ENCODE measurements at regions not wholly inside any gene's neighbourhood (a gene's known extent, or its start where the extent isn't known, plus 50 kb on each side); places are given as distances from the start of the nearest gene placed in this dataset.
"Not testable (repeated sequence)": the region's sequence is repeated elsewhere in the genome, so short reads cannot be mapped to it uniquely, and the experiment has no call there.

DNA sequence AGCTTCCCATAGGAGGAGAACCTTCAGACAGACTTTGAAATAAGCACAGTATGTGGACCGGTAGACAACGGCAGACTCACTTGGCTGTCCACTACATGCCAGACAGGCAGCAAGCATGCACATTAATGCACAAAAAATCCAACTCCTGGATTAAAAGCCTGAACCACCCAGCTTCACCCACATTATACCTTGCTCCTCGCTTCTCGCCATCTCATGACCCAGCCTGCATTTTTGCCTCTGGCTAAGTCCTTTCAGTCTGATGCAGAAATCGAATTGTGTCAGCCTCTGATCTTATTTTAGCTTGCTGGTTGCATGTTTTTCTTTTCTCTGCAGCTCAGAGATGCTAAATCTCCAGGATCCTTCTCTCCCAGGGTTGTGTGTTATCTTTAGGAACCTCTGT is 358.7 kb downstream of the RFC3 start:
- no peak for DNase-seq

DNA sequence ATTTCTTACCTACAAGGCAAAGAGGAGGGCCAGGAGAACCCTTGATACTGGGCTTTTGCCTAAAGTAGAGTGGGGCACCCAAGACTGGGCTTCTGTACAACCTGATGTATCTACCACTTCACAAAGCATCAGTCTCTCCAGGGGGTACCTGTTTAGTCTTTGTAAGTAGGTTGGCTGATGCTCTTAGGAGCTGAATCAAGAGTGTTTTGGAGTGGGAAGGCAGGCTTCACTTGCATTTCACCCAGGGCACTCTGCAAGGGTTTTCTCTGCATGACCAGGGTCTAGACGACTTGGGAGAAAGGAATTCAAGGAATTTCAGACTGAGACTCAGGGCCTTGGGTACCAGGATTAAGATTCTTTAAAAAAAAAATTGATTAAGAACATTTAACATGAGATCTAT is 361.5 kb downstream of the RFC3 start:
- DNase-seq, result no peak

DNA sequence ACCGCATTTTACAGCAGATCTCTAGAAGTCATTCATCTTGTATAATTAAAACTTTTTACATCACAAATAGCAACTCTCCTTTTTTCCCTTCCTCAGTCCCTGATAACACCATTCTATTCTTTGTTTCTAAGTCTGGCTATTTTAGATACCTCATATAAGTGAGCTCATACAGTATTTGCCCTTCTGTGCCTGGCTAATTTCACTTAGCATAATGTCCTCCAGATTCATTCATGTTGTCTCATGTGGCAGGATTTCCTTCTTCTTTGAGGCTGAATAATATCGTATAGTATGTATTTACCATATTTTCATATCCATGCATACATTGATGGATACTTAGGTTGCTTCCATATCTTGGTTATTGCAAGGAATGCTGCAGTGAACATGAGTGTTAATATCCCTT is 362.0 kb downstream of the RFC3 start:
- no peak for DNase-seq

DNA sequence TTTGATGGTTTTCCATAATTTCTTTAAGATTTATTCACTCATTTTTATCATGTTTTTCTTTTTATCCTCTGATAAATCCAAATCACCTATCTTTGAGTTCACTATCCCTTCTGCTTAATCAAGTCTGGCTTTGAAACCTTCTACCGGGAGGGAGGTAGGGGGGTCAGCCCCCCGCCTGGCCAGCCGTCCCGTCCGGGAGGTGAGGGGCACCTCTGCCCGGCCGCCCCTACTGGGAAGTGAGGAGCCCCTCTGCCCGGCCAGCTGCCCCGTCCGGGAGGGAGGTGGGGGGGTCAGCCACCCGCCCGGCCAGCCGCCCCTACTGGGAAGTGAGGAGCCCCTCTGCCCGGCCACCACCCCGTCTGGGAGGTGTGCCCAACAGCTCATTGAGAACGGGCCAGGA is 363.3 kb downstream of the RFC3 start:
- DNase-seq, result not testable (repeated sequence)

DNA sequence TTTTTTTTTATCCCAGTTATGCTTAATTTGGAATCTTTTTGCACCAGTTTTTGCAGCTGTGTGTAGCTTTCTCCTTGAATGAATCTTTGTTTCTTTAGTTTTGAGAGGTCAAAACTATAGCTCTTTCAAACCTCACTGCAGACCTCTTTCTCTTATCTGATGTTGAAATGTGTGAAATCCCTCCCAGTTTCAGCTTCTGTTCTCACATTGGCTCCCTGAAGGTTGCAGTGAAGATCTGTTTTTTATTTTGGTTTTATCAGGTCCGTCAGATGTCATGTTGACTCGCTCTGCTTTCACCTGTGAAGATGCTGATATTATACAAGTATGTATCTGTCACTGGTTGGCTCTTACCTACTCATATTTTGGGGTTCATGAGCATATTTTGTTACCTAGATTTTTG is 372.0 kb downstream of the RFC3 start:
- no peak for DNase-seq

DNA sequence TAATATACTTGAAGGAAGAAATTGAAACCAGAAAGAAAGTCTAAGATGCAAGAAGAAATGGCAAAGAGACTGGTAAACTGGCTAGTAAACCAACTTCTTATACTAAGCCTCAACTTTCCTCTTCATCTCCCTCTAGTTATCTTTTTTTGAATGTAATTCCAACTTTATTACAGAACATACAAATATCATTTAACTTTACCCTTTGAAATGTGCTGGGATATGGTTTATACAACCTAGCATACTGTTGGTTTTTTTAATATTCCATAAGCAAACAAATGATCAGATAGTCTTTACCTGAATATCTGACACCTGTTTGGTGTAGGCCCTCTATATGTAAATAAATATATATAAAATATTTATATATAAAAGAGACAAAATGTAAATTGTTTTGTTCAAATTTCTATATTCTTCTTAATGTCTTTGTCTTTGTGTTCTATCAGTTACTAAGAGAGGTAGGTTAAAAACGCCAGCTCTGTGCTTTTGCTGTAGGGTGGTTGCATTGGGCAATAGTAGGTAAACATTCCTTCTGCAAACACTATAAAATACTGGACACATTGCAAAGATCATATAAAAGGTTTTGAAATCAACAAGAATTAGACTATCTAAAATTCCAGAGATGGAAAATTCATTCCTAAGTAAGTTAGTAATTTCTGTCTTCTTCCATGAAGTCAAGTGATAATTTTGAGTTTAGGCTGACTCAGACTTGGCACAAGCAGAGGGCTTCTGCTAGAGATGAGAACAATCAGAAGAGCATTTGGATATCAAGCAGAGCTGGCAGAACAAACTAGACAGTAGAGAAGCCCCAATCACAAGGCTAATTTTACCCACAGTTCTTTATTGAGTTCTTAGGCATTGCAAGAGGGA is 383.3 kb downstream of the RFC3 start:
- DNase-seq, result no peak

DNA sequence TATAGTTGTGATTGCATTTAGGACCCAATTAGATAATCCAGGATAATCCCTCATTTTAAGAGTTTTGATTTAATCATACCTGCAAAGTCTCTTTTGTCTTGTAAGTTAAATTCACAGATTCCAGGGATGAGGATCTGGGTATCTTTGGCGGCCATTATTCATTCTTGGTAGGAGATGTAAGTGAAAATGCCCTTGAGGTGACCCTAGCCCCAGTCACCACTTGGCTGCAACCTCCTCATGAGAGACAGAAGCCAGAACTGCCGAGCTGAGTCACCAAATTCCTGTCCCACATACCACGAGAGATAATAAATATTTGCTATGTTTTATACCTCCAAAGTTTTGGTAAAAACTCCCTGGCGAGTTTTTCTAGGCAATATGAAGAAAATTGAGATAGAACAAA is 389.4 kb downstream of the RFC3 start:
- no peak for DNase-seq

DNA sequence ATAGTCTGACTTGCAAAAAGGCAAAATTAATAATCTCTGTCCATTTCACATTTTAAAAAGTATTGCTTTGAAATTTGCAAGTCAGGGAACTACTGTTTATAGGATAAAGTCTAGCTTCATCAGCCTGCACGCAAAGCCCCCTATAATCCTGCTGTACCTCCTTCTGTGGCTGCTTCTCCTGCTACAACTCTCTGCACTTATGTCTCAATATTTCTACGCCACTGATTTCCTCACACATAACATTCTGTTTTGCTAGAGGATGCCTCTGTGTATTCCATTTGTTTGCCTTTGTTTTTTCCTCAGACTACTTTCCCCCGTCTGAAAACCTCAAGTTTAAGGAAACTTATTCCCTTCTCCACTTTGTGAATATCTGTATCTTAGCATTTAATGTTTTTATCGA is 389.9 kb downstream of the RFC3 start:
- DNase-seq, result no peak

DNA sequence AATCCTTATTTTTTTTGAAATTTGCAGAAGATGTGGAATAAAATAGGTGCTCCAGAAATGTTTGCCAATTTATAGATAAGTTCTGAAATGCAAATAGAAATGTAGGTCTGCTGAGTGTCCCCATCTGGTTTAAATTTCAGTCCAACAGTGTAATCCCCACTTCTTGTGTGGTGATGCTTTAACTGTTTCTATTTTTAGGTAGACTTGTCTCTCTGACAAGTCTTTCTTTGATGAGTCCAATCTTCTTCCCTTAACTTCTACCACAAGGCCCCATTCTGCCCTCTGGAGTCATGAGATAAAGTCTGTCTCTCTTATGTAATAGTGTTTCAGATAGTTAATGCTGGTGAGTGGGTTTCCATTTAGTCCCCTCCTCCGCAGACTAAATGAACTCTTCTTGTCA is 390.4 kb downstream of the RFC3 start:
- no peak for DNase-seq

DNA sequence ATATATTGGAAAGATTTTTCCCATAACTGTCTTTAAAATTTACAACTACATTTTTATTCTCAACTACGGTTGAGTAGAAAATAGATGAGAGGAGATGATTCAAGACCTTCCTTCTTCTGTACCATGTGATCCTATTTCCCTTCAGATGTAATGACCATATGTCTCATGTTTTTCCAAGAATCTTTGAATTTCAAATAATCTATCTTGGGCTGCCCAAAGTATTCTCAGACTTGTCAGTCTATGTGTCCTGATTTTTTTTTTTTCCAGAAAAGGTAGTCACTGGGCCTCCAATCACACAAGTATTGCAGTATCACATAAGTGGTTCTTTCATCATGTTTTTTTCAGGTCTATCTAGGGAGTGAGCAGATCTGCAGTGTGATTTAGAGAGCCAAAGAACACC is 392.4 kb downstream of the RFC3 start:
- DNase-seq, result no peak

DNA sequence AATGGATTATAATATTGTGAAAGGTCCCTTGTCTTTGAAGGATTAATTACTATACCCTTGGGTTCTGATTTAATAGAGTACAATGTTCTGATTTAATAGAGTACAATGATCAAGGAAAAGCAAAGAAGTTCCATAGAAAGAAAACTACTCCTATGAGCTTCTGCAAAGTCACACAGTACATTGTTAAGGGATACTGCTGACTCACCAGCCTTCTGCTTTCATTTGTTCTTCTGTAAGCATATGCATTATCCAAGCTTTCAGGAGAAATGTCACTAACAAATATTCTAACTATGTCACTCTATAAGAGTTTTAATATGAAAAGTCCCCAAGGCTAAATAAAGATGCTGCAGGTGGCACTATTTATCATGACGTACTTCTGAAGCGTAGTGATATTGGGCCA is 396.7 kb downstream of the RFC3 start:
- DNase-seq, result no peak

DNA sequence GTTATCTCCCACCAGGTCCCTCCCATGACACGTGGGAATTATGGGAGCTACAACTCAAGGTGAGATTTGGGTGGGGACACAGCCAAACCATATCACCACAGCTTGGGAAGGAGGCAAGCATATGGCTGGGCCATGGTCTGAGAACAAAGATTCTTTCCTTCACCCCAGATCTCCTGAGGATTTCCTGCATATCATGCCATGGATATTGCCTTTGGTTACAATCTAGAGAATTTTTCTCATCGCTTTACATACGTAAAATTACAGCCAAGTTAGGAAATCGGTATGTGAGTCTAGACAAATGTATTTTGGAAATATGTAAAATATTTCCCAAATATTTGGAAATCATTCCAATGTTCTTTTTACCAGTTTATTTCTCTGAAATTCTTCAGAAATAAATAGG is 398.3 kb downstream of the RFC3 start:
- no peak for DNase-seq

DNA sequence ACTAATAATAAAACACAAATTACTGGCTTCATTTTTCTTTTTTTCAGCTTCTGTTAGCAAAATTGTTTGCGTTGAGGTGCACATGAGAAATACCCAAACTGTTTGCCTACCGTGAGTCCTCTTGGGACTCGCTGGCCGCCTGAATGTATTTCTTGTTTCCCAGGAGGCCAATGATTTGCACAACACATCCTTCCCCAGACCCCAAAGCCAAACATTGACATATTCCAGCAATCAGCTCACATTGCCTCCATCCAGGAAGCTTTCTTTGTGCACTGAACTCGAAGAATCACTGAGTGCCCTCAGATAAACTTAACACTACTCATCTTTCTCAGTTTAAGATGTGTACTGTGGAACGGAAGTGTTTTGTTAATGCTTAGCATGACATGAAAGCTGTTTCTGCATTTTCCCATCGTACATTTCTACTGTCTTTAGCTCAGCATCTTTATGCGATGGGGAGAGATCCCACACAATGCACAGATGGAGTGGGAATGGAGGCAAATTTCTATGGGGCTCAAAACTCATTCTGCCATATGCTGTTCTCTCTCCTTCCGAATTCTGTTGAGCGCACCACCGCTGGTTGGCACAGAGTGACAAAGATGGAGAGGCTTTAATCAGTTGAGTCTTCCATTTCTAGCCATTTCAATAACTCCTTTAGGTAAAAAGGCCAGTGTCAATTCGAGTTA is 399.5 kb downstream of the RFC3 start:
- no peak for DNase-seq

DNA sequence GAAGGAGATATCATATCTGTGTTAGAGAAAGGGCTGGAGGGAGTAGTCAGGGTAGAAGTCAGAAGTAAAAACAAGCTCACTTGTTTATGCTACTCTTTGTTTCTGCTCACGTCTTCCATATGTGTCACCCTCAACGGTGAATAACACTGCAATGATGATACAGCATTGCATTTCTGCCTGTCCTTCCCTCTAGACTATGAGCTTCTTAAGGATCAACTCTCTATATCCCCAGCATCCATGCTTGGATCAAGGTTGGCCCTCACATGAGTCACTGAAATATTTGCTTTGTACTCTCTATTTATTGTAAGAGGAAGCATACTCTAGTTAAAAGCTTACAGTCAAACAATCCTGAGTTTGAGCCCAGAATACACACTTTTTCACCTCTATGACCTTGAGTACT is 406.0 kb downstream of the RFC3 start:
- no peak for DNase-seq

DNA sequence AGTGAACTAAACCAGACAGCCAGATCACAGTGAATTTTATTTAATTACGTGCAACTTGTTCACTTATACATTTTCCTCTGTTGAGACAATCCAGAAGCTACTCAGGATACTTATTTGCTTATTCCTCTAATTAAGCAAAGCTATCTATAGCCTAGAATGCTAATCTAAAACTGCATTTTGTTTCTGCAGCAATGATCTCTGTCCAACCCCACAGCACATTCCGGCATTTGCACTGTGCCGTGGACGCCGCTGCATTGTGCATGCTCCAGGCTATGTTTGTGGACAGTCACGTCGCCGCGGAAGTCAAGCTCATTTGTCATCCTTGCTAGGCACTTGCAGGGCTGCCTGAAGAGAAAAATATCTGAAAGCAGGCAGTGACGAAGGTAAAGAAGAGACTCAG is 406.9 kb downstream of the RFC3 start:
- DNase-seq, result no peak

DNA sequence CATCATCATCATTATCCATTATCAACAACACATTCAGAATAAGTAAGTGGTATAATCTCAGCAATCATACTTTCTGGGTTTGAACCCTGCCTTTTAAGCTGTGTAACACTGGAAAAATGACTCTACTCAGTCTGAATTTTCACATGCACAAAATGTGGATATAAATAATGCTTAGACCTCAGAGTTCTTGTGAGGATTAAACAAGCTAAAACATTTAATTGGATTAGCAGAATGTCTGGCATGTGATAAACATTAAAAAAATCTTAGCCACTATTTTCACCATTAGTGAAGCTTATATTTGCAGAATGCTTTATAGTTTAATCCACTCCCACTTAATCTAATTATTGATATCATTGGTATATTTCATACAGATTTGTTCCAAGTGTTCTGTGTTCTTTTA is 412.3 kb downstream of the RFC3 start:
- DNase-seq, result no peak

DNA sequence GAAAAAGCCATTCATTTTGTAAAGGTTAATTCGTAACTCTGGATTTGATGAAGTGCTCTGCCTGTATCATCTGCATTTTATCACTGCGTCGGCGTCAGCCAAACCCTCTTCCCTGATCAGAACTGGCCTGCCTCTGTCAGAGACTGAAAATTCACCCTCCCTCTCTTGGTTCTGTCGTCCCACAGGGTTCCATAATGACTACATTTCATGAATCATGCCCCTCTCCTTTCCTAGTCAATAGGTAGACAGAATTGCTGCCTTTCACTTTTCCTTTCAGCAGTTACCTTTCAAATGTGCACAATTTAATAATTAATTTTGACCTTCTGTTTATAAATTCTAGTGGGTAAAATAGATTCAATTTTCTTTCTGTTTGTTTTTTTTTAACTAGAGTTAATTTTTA is 423.4 kb downstream of the RFC3 start:
- no peak for DNase-seq

DNA sequence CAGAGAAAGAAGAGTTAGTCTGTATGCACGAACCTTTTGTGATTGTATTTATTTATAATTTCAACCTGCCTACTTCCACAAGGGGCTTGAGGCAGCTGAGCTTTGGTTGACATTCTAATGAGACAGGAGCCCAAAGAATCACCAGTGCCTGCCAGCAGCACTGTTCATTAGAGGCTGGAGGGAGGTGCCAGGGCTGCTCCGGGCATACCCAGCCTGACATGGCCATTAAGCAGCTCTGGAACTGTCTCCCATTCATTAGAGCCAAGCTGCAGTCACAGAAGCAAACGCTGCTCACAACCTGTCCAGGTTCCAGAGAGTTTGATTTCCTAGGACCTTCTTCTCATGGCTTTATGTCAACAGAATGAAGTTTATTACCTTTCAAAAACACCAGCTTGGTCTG is 425.5 kb downstream of the RFC3 start:
- no peak for DNase-seq

DNA sequence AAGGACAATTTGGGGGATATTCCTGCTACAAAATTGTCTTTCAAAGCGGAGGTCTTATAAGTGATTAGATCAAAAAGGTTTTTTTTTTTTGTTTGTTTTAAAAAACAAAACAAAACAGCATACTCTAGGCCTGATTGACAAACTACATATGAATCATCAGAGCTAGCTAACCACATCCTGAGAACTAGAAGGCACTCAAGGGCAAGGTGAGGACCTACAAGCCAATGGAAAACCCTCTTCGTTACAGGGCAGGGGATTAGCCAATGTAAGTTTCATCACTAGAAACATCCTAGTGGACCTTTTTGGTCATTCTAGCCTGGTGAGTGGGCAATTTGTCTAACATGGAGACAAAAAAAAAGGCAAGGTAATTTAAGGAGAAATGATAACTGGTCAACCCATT is 428.6 kb downstream of the RFC3 start:
- no peak for DNase-seq

DNA sequence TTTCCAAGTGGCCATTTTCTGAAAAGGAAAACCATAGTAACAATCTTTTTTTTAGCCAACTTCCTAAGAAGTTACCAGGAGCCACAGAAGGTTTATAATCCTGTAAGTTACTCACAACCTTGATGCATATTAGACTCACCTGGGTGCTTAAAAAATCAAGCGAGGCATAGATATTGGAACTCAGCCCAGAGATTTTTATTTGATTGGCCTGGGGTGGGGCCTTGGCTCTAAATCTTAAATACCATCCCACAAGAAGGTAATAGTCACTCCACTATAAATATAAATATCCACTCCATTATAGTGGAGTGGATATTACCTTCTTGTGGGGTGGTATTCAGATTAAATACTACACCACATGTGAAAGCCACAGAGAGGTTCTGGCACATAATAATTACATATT is 429.6 kb downstream of the RFC3 start:
- no peak for DNase-seq

DNA sequence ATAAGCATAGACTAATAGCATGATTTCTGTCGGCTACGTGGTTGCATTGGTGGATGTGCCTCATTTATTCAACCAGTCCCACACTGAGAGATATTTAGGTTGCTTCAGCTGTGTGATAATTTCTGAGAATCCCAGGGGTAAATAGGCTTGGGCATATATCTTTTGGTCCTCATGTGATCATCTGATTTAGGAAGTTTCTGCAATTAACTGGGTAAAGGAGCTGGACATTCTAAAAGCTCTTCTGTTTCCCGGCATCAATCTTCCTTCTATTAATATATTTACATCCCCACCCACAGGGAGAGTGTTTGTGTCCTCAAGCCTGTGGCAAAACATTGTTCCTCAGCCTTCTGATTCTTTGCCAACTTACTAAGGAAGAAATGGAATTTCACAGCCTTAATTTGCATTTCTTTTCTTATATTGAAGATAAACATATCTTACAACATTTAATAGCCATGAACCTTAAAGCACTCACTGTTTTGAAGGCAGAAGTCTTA is 431.6 kb downstream of the RFC3 start:
- no peak for DNase-seq

DNA sequence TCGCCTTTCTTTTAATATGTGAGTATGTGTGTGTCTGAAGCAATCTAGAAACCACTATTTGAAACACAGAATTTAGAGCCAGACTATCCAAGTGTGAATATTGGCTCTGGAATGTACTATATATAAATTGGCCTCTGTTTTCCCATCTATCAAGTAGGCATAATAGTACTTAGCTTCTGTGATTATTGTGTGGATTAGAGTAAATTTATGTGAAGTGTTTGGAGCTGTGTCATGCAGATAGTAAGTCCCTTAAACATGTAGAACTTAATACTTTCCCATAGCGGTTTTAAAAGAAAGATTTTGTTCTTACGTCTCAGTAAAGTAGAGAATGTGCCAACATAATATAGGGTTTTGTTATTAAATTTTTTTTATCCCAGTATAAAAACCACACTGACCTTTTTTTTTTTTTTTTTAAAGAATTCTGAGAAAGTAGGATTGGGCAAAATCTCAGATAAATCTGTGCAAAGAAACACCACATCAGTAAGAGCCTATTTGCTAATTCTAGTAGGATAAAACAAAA is 432.3 kb downstream of the RFC3 start:
- DNase-seq, result no peak

DNA sequence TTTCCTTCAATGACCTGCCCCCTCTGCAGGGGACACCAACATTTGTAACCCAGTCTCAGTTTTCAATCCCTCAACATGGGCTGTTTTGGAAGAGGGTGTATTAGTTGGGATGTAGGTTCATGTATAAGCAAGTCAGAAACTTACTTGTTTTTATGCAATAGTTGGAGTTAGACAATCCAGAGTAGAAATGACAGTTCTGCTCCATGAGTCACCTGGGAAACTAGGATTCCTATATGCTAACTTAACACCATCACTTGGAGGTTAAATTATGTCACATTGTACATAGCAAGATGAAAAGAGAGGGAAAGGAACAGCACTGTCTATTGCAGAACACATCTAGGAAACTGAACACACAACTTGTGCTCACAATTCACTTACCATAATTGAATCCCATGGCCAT is 436.4 kb downstream of the RFC3 start:
- no peak for DNase-seq

DNA sequence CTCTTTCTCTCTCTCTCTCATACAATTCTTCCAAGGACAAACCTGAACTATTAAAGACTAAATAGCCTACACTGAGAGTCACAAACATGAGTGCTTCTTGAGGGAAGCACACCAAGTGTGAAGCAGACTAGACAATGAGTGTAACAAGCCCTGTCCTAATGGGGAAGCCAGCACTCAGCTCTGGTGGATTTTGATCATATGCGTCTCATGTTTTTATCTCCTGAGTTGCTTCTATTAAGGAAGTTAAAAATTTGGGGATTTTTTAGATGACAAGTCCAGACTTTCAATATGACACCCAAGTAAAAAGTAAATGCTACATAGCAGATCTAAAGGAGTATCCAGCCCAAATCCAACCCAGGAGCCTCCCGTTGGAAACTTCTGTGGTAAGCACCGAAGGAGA is 437.8 kb downstream of the RFC3 start:
- DNase-seq, result no peak

Data from hematopoietic multipotent progenitor cell treated with erythropoietin and hydrocortisone succinate and interleukin-3 and kit ligand, for 4 days (in vitro differentiated cells).